ENCODE measurements at regions not wholly inside any gene's neighbourhood (a gene's known extent, or its start where the extent isn't known, plus 50 kb on each side); places are given as distances from the start of the nearest gene placed in this dataset.

- no peak for DNase-seq (ENCODE audit: low read depth, low spot score)
- no peak for TF ChIP-seq CTCF (IDR thresholded peaks at IDR 0.05; ENCODE audit: insufficient read depth, low read length, missing control alignments)
- no peak overlapping the region for H3K4me3 ChIP-seq (ENCODE audit: low read depth, low read length)
- CTCF ChIA-PET, result no interaction called here
- POLR2A ChIA-PET, result no interaction called here
Observed at GRCh38 chr14:100472094-100472455, 115.1 kb downstream of the BEGAIN start.

GRCh38 chr14:100472491-100472890 is 114.7 kb downstream of the BEGAIN start:
- no peak overlapping the region for H3K4me3 ChIP-seq (ENCODE audit: low read depth, low read length)
- TF ChIP-seq CTCF (IDR thresholded peaks at IDR 0.05; ENCODE audit: insufficient read depth, low read length, missing control alignments), result no peak
- ChIA-PET CTCF (no interaction called here), POLR2A (no interaction called here)
- no peak for DNase-seq (ENCODE audit: low read depth, low spot score)

DNA sequence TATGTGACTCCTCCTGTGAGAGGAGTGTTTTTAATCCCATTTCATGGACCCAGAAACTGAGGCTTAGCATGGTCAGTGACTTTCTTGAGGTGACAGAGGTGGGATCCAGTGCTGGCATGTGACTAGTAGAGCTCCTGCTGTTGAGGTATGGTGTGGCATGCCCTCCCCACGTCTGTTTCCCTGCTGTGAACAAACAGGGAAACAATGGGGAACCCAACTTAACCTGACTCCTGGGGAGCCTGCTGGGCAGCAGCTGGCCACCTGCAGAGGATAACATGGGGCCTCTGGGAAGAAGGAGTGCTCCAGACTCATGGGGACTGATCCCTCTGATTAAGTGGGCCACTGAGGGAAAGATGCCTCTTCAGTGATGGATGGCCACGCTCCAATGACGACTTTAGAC is 114.0 kb downstream of the BEGAIN start:
- DNase-seq (ENCODE audit: low read depth, low spot score), result no peak
- H3K4me3 ChIP-seq (ENCODE audit: low read depth, low read length), result no peak overlapping the region
- no peak for TF ChIP-seq CTCF (IDR thresholded peaks at IDR 0.05; ENCODE audit: insufficient read depth, low read length, missing control alignments)
- ChIA-PET CTCF (interaction anchor here (1.5 kb wide), 1 partner anchor 12 kb away, joined by 5 read pairs; no protein-coding TSS in a partner anchor), POLR2A (no interaction called here)

GRCh38 chr14:100474196-100474595 is 113.0 kb downstream of the BEGAIN start:
- POLR2A ChIA-PET, result no interaction called here
- H3K4me3 ChIP-seq (ENCODE audit: low read depth, low read length), result no peak overlapping the region
- DNase-seq (ENCODE audit: low read depth, low spot score), result no peak
- CTCF ChIA-PET, result interaction anchor here (0.8 to 1.5 kb wide), 4 partner anchors 13 to 172 kb away, joined by 3 to 5 read pairs (median 3); no protein-coding TSS in a partner anchor
- no peak for TF ChIP-seq CTCF (IDR thresholded peaks at IDR 0.05; ENCODE audit: insufficient read depth, low read length, missing control alignments)

GRCh38 chr14:100475268-100475667 is 111.9 kb downstream of the BEGAIN start:
- no peak for TF ChIP-seq CTCF (IDR thresholded peaks at IDR 0.05; ENCODE audit: insufficient read depth, low read length, missing control alignments)
- ChIA-PET POLR2A (interaction anchor here (0.6 to 2.2 kb wide), 2 partner anchors 11 to 22 kb away, joined by 4 to 8 read pairs; no protein-coding TSS in a partner anchor), CTCF (interaction anchor here (1.2 to 2.7 kb wide), 4 partner anchors 33 to 171 kb away, joined by 3 to 10 read pairs (median 3); no protein-coding TSS in a partner anchor)
- DNase-seq (ENCODE audit: low read depth, low spot score), result no peak
- no peak overlapping the region for H3K4me3 ChIP-seq (ENCODE audit: low read depth, low read length)

DNA sequence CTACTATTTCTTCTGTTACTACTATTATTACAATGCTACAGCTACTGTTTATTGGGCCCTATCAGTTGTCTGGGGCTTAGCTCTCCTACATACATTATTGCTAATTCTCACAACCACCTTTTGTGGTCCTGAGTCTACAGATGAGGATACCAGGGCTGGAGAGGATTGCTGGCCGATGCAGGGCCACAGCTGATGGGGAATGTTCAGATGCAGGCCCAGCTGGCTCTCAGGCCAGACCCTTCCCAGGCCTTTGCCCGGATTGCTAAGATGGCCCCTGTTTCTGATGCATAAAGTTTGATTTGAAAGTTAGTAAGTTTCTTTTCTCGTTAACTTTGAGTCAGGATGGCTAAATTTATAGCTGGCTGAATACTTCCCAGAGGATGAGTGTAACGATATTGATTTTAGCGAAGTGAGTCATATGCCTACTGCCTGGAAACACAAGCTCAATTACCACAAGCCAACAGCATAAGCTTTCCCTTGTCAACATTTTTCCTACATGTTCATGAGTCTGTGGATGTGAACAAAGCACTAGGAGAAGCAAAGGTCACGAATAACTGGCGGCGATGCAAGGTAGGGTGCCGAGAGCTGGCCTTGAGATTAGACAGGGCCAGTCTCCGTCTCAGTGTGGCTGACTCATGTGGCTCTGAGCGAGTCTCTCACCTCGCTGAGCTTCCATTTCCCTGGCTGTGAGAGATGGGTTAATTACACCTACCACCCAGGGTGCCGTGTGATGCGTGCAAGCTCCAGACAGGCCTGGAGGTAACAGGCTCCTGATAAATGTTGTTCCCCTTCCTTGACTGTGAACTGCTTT is 111.0 kb downstream of the BEGAIN start:
- H3K4me3 ChIP-seq (ENCODE audit: low read depth, low read length), result peak overlapping the region; percentile 12; the same call in 1 of the 2 replicates
- no peak for TF ChIP-seq CTCF (IDR thresholded peaks at IDR 0.05; ENCODE audit: insufficient read depth, low read length, missing control alignments)
- DNase-seq (ENCODE audit: low read depth, low spot score), result peak; percentile 99
- ChIA-PET POLR2A (interaction anchor here (0.6 to 2.2 kb wide), 7 partner anchors 10 to 406 kb away, joined by 3 to 8 read pairs (median 4); no protein-coding TSS in a partner anchor), CTCF (interaction anchor here (0.7 to 2.7 kb wide), 10 partner anchors 13 to 177 kb away, joined by 3 to 10 read pairs (median 4); no protein-coding TSS in a partner anchor)
